Suprapubic skin (tissue), 4 donors: ENCODE measurements at regions not wholly inside any gene's neighbourhood (a gene's known extent, or its start where the extent isn't known, plus 50 kb on each side); places are given as distances from the start of the nearest gene placed in this dataset.

ENCODE experiments used
- DNase-seq, 2 donors: peaks; one replicate each; pipeline ENCODE4 v3.0.0-alpha.2; 2019; ENCODE audit warnings: low spot score in 2 of 2
- H3K27ac ChIP-seq: fragments of 200-600 bp; sonication (generic); one replicate; pipeline ENCODE4 v1.5.1; 2019
- H3K27me3 ChIP-seq: fragments of 200-600 bp; sonication (generic); one replicate; pipeline ENCODE4 v1.5.1; 2019
- H3K36me3 ChIP-seq: fragments of 200-600 bp; sonication (generic); one replicate; pipeline ENCODE4 v1.5.1; 2019
- H3K4me1 ChIP-seq: fragments of 200-600 bp; sonication (generic); one replicate; pipeline ENCODE4 v1.5.1; 2019
- H3K4me3 ChIP-seq: fragments of 200-600 bp; sonication (generic); one replicate; pipeline ENCODE4 v1.5.1; 2019; ENCODE audit warnings: mild to moderate bottlenecking
- H3K9me3 ChIP-seq: fragments of 200-600 bp; sonication (generic); one replicate; pipeline ENCODE4 v1.5.1; 2019
- EP300 ChIP-seq: sonication (generic); formaldehyde crosslinking; IDR thresholded peaks from one replicate; pipeline ENCODE4 v1.6.1; 2017; ENCODE audit warnings: antibody characterized with exemption
- POLR2A ChIP-seq, 2 donors: fragments of 450-650 bp; IDR thresholded peaks; one replicate each; pipeline ENCODE4 v1.6.1; 2017; ENCODE audit warnings: antibody characterized with exemption in 2 of 2, mild to moderate bottlenecking in 2 of 2, moderate library complexity in 2 of 2
- POLR2AphosphoS5 ChIP-seq, 3 donors: sonication (generic); formaldehyde crosslinking; IDR thresholded peaks; one replicate each; pipeline ENCODE4 v1.6.1; 2017; ENCODE audit warnings: antibody characterized with exemption in 3 of 3
- WGBS: methylation state at CpG from one replicate; pipeline ENCODE4 v1.1.5; 2018; 5-methylcytosine and 5-hydroxymethylcytosine counted together
- TF ChIP-seq, protein P1 (sequence below), 2 donors: fragments of 200-600 bp in 1 of 2; fragments of 450-650 bp in 1 of 2; sonication (generic) in 1 of 2; IDR thresholded peaks; one replicate each; pipeline ENCODE4 v1.5.1; 2016 to 2019; ENCODE audit warnings: antibody characterized with exemption in 2 of 2, mild to moderate bottlenecking in 1 of 2, moderate library complexity in 1 of 2

DNA sequence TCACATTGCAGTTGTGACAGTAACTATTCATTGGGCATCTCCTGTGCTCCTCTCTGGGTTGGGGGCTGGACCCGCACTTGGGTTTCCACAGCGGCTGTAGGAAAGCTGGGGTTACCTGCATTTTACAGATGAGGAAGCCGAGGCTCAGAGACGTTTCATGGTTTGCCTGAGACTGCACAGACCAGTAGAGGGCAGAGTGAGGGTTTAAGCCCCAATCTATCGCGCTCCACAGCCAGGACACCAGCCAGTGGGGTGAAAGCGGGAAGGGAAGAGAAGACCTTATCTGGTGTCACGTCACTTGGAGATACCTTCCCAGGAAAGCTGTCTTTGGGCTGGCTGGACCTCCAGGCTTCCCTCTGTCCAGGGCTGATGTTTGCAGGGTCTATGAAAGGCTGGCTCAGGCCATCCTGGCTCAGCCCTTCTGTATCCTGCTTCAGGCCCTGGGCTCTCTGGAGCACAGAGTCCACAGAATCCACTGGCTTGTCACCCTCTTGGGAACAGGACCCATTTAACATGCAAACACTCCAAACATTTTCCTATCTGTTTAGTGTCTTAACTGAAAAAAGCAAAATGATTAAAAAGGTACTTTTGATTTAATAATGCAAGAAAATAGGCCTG is 167.7 kb downstream of the EMX2 start:
- Histone ChIP-seq H3K4me3 (no peak overlapping the region), H3K9me3 (no peaks in the 10 kb centered on the region), H3K27me3 (no peaks in the 10 kb centered on the region), H3K4me1 (no peaks in the 10 kb centered on the region), H3K36me3 (no peaks in the 10 kb centered on the region), H3K27ac (no peak overlapping the region)
- no peak for DNase-seq
- no peak for TF ChIP-seq EP300
- 91% methylated on average over 8 of the region's 8 CpGs for WGBS

DNA sequence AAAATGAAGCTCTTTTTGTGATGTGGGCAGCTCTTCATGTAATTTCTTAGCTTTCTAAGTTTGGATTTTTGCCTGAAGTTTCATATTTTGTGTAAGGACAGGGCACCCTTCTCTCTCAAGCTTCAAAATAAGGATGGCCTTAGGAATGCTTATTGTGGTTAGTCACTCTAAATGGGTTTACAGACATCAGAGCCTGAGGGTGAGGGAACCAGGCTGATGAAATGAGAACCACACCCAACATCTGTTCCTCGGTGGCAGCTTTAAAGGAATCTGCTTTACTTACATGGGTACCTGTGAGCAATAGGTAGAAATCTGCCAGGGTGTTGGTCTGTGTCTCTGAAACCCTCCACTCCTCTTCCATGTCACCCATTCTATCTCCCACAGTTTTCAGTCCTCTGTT is 174.3 kb downstream of the EMX2 start:
- no peak for TF ChIP-seq EP300
- TF ChIP-seq, protein P1, sequence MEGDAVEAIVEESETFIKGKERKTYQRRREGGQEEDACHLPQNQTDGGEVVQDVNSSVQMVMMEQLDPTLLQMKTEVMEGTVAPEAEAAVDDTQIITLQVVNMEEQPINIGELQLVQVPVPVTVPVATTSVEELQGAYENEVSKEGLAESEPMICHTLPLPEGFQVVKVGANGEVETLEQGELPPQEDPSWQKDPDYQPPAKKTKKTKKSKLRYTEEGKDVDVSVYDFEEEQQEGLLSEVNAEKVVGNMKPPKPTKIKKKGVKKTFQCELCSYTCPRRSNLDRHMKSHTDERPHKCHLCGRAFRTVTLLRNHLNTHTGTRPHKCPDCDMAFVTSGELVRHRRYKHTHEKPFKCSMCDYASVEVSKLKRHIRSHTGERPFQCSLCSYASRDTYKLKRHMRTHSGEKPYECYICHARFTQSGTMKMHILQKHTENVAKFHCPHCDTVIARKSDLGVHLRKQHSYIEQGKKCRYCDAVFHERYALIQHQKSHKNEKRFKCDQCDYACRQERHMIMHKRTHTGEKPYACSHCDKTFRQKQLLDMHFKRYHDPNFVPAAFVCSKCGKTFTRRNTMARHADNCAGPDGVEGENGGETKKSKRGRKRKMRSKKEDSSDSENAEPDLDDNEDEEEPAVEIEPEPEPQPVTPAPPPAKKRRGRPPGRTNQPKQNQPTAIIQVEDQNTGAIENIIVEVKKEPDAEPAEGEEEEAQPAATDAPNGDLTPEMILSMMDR (IDR thresholded peaks at IDR 0.05) = no peak
- TF ChIP-seq POLR2A (IDR thresholded peaks at IDR 0.05) = no peak
- TF ChIP-seq POLR2AphosphoS5 (IDR thresholded peaks at IDR 0.05) = no peak
- Histone ChIP-seq H3K4me1 (no peaks in the 10 kb centered on the region), H3K9me3 (no peaks in the 10 kb centered on the region), H3K27me3 (peaks cover 9% of the 10 kb centered on the region), H3K27ac (no peak overlapping the region), H3K4me3 (no peak overlapping the region), H3K36me3 (no peaks in the 10 kb centered on the region)
- DNase-seq = no peak
- 53% methylated on average over 1 of the region's 1 CpG for WGBS

DNA sequence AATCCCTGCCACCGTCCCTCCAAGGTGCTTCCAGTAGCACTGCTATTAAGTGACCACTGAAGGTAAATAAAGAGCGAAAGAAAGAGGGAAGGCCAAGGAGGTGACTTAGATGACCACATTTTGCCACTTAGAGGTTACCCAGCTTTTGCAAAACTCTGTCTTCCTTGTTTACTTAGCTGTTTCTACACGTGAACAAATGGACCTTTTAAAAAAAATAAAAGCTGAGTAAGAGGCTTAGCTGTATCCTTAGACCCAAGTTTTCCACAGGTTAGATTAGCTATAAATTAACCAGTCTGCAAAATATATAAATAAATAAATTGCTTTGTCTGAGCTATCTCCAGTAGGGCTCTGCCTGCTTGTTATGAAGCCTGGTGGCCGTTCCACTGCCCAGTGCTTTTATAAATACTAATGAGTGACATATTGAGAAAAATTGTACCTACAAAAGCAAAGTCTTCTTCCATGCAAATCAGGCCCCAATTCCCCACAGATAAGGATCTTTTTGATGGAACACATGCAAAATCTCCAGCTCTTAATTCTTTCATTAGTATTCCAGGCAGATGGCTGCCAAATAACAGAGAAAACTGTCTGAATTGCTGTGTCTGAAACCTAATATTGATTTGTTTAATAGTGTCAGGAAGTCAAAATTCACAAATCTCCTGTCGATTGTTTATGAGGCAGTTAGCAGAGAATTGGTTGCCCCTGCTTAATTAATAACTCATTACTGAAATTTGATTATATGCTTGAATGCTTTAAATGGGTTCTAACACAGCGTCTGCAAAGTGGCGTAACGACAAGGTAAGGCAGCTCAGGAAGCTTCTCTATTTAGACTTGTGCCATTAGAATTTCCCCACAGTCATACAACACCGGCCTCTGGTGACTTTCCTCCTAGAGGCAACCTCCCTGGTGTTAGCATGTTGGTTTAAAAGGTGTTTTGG is 176.7 kb downstream of the EMX2 start:
- 76% methylated on average over 9 of the region's 9 CpGs for WGBS
- peaks cover 9% of the 10 kb centered on the region for H3K27me3 ChIP-seq
- no peak for DNase-seq

DNA sequence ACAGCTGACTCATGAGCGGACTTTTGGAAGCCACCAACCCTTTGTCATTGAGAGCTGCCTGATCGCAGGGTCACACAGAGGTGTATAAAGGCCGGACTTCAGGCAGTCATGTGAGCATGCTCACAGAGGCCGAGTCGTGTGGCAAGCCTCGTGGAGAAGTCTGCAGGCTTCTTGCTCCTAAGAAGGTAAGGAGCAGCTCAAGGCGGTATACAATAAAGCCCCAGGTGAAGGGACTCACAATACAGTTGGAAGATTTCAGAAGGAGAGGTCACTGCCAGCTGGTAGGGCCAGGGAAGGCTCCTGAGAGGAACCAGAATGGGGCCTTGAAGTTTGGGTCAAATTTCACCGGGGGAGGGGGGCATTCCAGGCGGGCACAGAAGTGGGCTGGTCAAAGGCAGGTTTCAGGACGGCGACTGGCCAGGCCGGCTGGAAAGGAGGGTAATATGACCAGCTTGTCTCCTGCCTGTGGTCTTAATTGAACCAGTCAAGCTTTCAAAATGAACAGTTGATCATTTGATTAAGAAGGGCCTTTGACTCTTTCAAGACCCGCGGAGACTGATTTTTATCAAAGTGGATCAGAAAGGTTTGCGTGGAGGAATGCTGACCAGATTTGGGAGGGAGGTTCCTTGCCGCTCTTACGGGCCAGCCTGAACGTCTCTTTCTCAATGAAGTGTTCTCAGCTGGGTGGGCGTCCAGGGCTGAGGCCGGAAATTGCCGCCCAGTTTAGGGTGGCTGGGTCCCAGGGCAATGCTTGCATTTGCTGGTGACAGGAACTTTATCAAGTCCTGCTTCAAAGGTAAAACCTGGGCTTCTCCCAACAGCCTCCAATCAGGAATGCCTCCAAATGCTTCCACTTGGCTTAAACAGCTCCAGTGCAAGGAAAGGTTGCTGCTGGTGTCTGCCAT is 178.6 kb downstream of the EMX2 start:
- Histone ChIP-seq H3K9me3 (no peaks in the 10 kb centered on the region), H3K4me1 (no peaks in the 10 kb centered on the region), H3K36me3 (no peaks in the 10 kb centered on the region), H3K27ac (no peak overlapping the region), H3K4me3 (no peak overlapping the region), H3K27me3 (peaks cover 9% of the 10 kb centered on the region)
- WGBS = 80% methylated on average over 21 of the region's 21 CpGs
- TF ChIP-seq EP300 (no peak), POLR2AphosphoS5 (IDR thresholded peaks at IDR 0.05) (no peak), POLR2A (IDR thresholded peaks at IDR 0.05) (no peak)
- TF ChIP-seq, protein P1 (IDR thresholded peaks at IDR 0.05) = no peak
- DNase-seq = no peak

More for the DNA sequence above, 176.7 kb downstream of the EMX2 start:
- TF ChIP-seq, protein P1 (IDR thresholded peaks at IDR 0.05) = no peak
- TF ChIP-seq POLR2A (IDR thresholded peaks at IDR 0.05) = no peak
- no peak for TF ChIP-seq POLR2AphosphoS5 (IDR thresholded peaks at IDR 0.05)
- no peak for TF ChIP-seq EP300
- no peak overlapping the region for H3K27ac ChIP-seq
- no peaks in the 10 kb centered on the region for H3K36me3 ChIP-seq
- no peak overlapping the region for H3K4me3 ChIP-seq
- H3K4me1 ChIP-seq = no peaks in the 10 kb centered on the region
- no peaks in the 10 kb centered on the region for H3K9me3 ChIP-seq

DNA sequence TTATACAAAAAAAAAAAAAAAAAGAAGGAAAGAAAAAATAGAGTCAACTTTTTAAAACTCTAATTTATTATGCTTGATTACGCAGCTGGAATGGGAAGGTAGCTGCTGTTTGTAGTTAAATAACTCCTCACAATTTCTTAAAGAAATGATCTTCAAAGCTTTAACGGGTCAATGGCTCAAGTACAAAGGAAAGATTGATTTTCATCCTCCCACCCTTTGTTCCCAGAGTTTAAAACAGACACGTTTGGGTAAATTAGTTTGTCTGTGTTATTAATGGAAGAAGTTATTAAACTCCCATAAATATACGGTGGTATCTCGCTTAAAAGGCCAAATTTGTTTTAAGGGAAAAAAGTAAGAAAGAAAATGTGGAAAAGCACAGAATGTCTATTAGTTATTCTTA is 179.3 kb downstream of the EMX2 start:
- H3K36me3 ChIP-seq = no peaks in the 10 kb centered on the region

More for the DNA sequence above, 179.3 kb downstream of the EMX2 start:
- Histone ChIP-seq H3K9me3 (no peaks in the 10 kb centered on the region), H3K4me3 (no peak overlapping the region), H3K27ac (no peak overlapping the region), H3K4me1 (no peaks in the 10 kb centered on the region), H3K27me3 (peaks cover 9% of the 10 kb centered on the region)
- no peak for DNase-seq
- WGBS = 76% methylated on average over 5 of the region's 5 CpGs
- no peak for TF ChIP-seq POLR2AphosphoS5 (IDR thresholded peaks at IDR 0.05)
- no peak for TF ChIP-seq EP300
- TF ChIP-seq, protein P1 (IDR thresholded peaks at IDR 0.05) = no peak
- no peak for TF ChIP-seq POLR2A (IDR thresholded peaks at IDR 0.05)
